BLaER1 treated with 17β-estradiol and CSF1 and Interleukin-3, amounts not matched to agents 10 nM and 100 nM (cell line): ENCODE measurements at regions not wholly inside any gene's neighbourhood (a gene's known extent, or its start where the extent isn't known, plus 50 kb on each side); places are given as distances from the start of the nearest gene placed in this dataset.
A peak's percentile ranks its signal among the peaks of the same experiment; 100 is the strongest.

Source experiments
- H3K27ac ChIP-seq, 11 experiments: shearing (Covaris generic); formaldehyde crosslinking; 2 replicates each; pipeline ENCODE4 v1.8.1; 2022
- H3K27me3 ChIP-seq, 11 experiments: shearing (Covaris generic); formaldehyde crosslinking; 2 replicates each; pipeline ENCODE4 v1.8.1; 2022
- H3K36me3 ChIP-seq, 11 experiments: shearing (Covaris generic); formaldehyde crosslinking; 2 replicates each; pipeline ENCODE4 v1.8.1; 2022
- H3K4me1 ChIP-seq, 10 experiments: shearing (Covaris generic); formaldehyde crosslinking; 2 replicates each; pipeline ENCODE4 v1.8.1; 2022
- H3K4me2 ChIP-seq, 11 experiments: shearing (Covaris generic); formaldehyde crosslinking; 2 replicates each; pipeline ENCODE4 v1.8.1; 2022
- H3K4me3 ChIP-seq, 10 experiments: shearing (Covaris generic); formaldehyde crosslinking; 2 replicates each; pipeline ENCODE4 v1.8.1; 2022
- H3K9ac ChIP-seq, 11 experiments: shearing (Covaris generic); formaldehyde crosslinking; 2 replicates each; pipeline ENCODE4 v1.8.1; 2022
- H3K9me3 ChIP-seq, 11 experiments: shearing (Covaris generic); formaldehyde crosslinking; replicated peaks in 1 of 11; 2 replicates each; pipeline ENCODE4 v1.8.1; 2022
- H4K20me1 ChIP-seq, 11 experiments: shearing (Covaris generic); formaldehyde crosslinking; 2 replicates each; pipeline ENCODE4 v1.8.1; 2022
- Cebpa-rat ChIP-seq, 11 experiments: shearing (Covaris generic); IDR thresholded peaks; 2 replicates each; pipeline ENCODE4 v1.8.1; 2022

DNA sequence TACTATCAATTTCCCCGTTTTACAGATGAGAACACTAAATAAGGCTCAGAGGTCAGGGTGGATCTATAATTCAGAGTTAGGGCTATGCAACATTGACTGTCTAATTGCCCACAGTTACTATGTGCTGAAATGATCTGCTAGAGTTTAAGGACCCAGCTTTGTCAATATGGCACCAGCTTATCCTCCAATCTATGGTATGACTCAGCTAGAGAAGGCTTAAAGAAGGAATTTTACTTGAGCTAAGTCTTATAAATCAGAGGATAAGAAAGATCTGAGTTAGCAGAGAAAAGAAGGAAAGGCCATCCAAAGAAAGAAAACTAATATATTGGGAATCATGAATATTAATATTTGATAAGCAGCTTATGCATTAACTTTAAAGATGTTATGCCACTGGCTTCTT, 78.1 kb downstream of the ASB9 start:
- H3K9ac ChIP-seq = no peak overlapping the region
- H3K4me2 ChIP-seq = no peak overlapping the region
- no peaks in the 10 kb centered on the region for H3K4me1 ChIP-seq
- no peak overlapping the region for H3K27ac ChIP-seq
- no peak for TF ChIP-seq Cebpa-rat (IDR thresholded peaks at IDR 0.05)
- peaks cover 87 to 95% (median 92%) of the 10 kb centered on the region in 11 experiments for H3K27me3 ChIP-seq
- H4K20me1 ChIP-seq = 0 out of 22 replicates have a peak, but pooled peaks cover 0 to 4% (median 0%) of the 10 kb centered on the region in 11 experiments
- no peaks in the 10 kb centered on the region for H3K36me3 ChIP-seq
- H3K9me3 ChIP-seq = no peaks in the 10 kb centered on the region
- no peak overlapping the region for H3K4me3 ChIP-seq

DNA sequence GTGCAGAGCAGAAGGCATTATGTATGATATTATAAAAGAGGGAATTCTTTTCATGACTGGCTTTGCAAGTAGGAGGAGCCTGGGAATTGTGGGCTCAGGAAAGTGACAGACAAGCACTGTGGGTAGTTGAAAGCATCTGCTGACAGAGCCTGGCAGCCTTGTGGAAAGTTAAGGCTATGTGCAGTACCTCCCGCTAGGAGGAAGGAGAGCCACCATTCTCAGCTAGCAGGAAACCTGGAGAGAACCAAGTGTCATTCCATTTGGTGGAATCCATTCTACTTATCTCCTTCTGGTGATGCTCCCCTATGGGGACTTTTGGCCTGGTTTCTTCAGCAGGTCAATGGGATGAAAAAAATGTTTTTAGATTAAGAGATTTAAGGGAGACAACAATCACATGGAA, 81.8 kb downstream of the ASB9 start:
- TF ChIP-seq Cebpa-rat (IDR thresholded peaks at IDR 0.05) = no peak
- no peaks in the 10 kb centered on the region for H3K4me1 ChIP-seq

DNA sequence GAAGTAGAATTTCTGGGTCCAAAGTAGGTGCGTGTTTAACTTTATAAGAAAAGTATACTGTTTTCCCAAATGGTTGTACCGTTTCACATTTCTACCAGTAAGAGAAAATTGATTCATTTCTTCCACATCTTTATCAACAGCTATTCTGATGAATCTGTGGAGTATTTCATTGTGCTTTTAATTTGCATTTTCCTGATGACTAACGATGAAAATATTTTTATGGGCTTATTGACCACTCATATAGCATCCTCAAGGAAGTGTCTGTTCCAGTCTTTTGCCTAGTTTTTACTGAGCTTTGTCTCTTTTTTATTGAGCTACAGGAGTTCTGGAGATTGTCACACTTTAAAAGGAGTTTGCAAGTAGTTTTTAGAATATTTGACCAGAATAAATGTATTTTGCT, 92.6 kb downstream of the ASB9 start:
- H4K20me1 ChIP-seq = peaks cover 0 to 3% (median 0%) of the 10 kb centered on the region in 11 experiments; a peak in 2 of 22 replicates
- TF ChIP-seq Cebpa-rat (IDR thresholded peaks at IDR 0.05) = no peak
- H3K9ac ChIP-seq = no peak overlapping the region
- no peak overlapping the region for H3K27ac ChIP-seq
- no peaks in the 10 kb centered on the region for H3K4me1 ChIP-seq
- no peaks in the 10 kb centered on the region for H3K36me3 ChIP-seq
- H3K27me3 ChIP-seq = peaks cover 85 to 99% (median 96%) of the 10 kb centered on the region in 11 experiments
- H3K4me3 ChIP-seq = no peak overlapping the region
- peaks cover 0 to 4% (median 0%) of the 10 kb centered on the region in 11 experiments; a peak in 1 of 22 replicates for H3K9me3 ChIP-seq
- H3K4me2 ChIP-seq = no peak overlapping the region

More for the DNA sequence above, 81.8 kb downstream of the ASB9 start:
- Histone ChIP-seq H3K4me2 (no peak overlapping the region), H3K9me3 (no peaks in the 10 kb centered on the region), H3K4me3 (no peak overlapping the region), H3K9ac (no peak overlapping the region), H3K27ac (no peak overlapping the region), H4K20me1 (0 out of 22 replicates have a peak, but pooled peaks cover 0 to 4% (median 0%) of the 10 kb centered on the region in 11 experiments), H3K27me3 (peaks cover 90 to 99% (median 97%) of the 10 kb centered on the region in 11 experiments), H3K36me3 (no peaks in the 10 kb centered on the region)

DNA sequence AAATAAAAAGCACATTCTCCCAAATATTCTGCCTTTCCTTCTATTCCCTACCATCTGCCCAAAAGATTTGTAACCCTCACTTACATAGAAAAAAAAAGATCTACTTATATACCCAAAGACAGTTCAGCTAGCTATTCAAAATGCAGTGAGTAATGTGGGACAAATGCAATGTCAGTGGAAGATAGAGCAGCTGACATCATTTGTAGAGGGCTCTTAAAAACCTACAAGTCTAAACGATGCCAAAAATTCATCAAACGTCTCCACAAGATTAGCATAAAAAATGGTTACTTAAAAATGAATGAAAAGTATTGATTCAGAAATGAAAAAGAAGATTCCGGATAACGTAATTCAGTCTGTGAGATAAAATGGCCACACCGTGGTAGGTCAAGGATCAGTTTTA, 96.5 kb downstream of the ASB9 start:
- H3K27ac ChIP-seq = no peak overlapping the region
- no peak for TF ChIP-seq Cebpa-rat (IDR thresholded peaks at IDR 0.05)

DNA sequence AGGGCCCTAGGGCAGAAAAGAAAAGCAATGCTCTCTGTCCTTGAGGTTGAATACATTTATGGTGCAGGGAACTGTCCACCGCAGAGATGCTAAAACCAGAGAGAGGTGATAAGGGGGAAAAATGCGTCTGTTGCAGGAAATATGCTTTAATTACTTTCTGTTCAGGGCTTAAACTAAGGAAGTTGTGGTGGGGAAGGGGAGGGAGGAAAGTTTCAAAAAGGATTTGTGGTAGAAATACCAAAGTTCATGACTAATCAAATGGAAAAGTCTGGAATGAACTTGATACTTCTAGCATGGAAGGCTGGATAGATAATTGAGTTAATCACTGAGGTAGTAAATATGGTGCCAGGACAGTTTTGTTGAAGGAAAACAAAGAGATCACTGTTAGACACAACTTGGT, 99.0 kb downstream of the ASB9 start:
- H3K4me1 ChIP-seq = peaks cover 0 to 11% (median 0%) of the 10 kb centered on the region in 10 experiments; a peak in 4 of 20 replicates
- H3K9ac ChIP-seq = no peak overlapping the region
- H3K4me3 ChIP-seq = no peak overlapping the region
- no peak overlapping the region for H3K27ac ChIP-seq
- H3K4me2 ChIP-seq = peak overlapping the region in 7 of 11 experiments; percentile 2 to 53 (median 33); a peak in 8 of 22 replicates
- peaks cover 99 to 100% (median 100%) of the 10 kb centered on the region in 11 experiments for H3K27me3 ChIP-seq
- peaks cover 0 to 26% (median 9%) of the 10 kb centered on the region in 11 experiments; a peak in 8 of 22 replicates for H3K9me3 ChIP-seq
- H3K36me3 ChIP-seq = no peaks in the 10 kb centered on the region
- TF ChIP-seq Cebpa-rat (IDR thresholded peaks at IDR 0.05) = no peak
- H4K20me1 ChIP-seq = peaks cover 0 to 3% (median 0%) of the 10 kb centered on the region in 11 experiments; a peak in 1 of 22 replicates

More for the DNA sequence above, 96.5 kb downstream of the ASB9 start:
- no peak overlapping the region for H3K4me3 ChIP-seq
- no peaks in the 10 kb centered on the region for H3K36me3 ChIP-seq
- peaks cover 98 to 100% (median 100%) of the 10 kb centered on the region in 11 experiments for H3K27me3 ChIP-seq
- no peak overlapping the region for H3K9ac ChIP-seq
- H3K4me2 ChIP-seq = no peak overlapping the region
- peaks cover 0 to 3% (median 0%) of the 10 kb centered on the region in 11 experiments; a peak in 1 of 22 replicates for H4K20me1 ChIP-seq
- H3K4me1 ChIP-seq = peaks cover 0 to 11% (median 0%) of the 10 kb centered on the region in 10 experiments; a peak in 4 of 20 replicates
- H3K9me3 ChIP-seq = peaks cover 0 to 7% (median 0%) of the 10 kb centered on the region in 11 experiments; a peak in 3 of 22 replicates

DNA sequence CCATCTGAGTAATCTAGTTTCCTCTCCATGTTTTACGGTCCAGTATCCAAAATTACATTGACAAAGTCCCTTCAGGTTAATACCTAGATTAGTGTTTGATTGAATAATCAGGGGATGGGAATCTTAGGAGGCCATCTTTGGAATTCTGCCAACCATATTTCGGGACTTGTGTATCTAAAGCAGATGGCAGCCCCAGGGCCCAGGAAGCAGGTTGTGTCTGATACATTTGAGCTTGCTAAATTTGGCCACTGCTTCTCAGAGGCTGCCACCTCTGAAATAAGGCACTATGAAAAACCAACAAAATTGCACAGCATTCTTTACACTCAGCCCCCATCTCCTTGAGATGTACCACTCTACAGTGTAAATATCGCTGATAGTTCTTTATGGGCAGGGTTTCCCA, 102.1 kb downstream of the ASB9 start:
- Histone ChIP-seq H3K36me3 (no peaks in the 10 kb centered on the region), H3K27ac (no peak overlapping the region), H3K4me3 (no peak overlapping the region), H4K20me1 (no peaks in the 10 kb centered on the region; a peak in 1 of 22 replicates), H3K4me1 (peaks cover 0 to 11% (median 0%) of the 10 kb centered on the region in 10 experiments; a peak in 4 of 20 replicates), H3K9me3 (peaks cover 0 to 31% (median 9%) of the 10 kb centered on the region in 11 experiments; a peak in 8 of 22 replicates), H3K27me3 (peaks cover 95 to 100% (median 100%) of the 10 kb centered on the region in 11 experiments), H3K4me2 (no peak overlapping the region), H3K9ac (no peak overlapping the region)
- no peak for TF ChIP-seq Cebpa-rat (IDR thresholded peaks at IDR 0.05)

DNA sequence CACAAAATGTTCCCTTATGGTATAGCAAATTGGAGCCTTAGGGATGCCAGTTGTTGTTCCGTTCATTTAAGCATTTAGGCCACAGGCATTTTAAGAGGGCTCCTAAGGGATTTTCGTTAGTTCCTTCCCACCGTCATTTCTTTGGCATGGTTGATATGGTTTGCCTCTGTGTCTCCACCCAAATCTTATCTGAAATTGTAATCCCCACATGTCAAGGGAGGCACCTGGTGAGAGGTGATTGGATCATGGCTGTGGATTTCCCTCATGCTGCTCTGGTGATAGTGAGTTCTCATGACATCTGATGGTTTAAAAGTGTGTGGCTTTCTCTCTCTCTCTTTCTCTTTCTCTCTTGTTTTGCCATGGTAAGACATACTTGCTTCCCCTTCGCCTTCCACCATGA, 104.1 kb downstream of the ASB9 start:
- Histone ChIP-seq H3K9ac (no peak overlapping the region), H4K20me1 (peaks cover 0 to 4% (median 0%) of the 10 kb centered on the region in 11 experiments; a peak in 1 of 22 replicates), H3K4me3 (no peak overlapping the region), H3K27ac (no peak overlapping the region), H3K9me3 (peaks cover 0 to 31% (median 9%) of the 10 kb centered on the region in 11 experiments; a peak in 8 of 22 replicates), H3K27me3 (peaks cover 95 to 100% (median 100%) of the 10 kb centered on the region in 11 experiments), H3K4me1 (peaks cover 0 to 15% (median 0%) of the 10 kb centered on the region in 10 experiments; a peak in 5 of 20 replicates), H3K36me3 (no peaks in the 10 kb centered on the region), H3K4me2 (no peak overlapping the region)
- TF ChIP-seq Cebpa-rat (IDR thresholded peaks at IDR 0.05) = no peak

DNA sequence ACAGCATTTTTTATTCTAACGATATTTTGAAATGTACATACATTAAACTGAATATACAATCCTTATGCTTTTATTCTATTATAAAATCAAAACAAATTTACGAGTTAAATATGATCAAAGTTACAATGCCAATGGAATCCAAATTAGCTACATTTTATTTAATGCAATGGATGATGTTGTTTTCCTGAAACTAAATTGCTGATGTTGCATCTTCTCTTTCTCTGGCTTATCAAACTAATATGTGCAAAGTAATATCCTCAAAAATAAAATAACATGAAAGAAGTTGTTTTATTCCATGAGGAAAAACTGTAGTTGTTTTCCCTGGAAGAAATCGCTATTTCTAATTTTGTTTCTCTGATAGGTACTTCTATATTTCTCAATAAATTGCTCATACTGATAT, 106.8 kb downstream of the ASB9 start:
- TF ChIP-seq Cebpa-rat (IDR thresholded peaks at IDR 0.05) = no peak
- no peak overlapping the region for H3K4me2 ChIP-seq

DNA sequence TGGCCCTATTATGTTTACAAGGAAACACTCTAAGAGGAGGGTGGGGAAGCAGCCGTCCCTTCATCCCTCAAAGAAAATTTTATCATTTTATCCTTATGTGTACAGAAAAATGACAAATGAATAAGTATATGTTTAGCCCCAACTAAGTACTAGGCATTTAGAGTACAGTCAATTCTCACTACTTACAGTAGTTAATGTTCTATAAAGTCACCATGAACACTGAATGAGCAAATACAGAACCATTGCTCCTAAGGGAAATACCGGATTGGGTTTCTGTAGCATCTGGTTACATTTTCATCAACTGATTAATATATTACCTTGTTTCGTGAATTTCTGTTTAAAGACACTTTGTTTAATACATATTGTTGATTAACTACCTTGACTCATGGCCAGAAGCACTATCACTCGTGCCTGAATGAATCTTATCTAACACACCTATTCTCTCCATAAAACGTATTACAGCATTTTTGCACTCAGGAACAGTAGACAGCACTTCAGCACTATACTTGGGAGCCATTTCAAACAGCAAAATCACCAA, 109.3 kb downstream of the ASB9 start:
- Histone ChIP-seq H4K20me1 (peaks cover 0 to 6% (median 0%) of the 10 kb centered on the region in 11 experiments; a peak in 1 of 22 replicates), H3K27ac (no peak overlapping the region), H3K4me3 (no peak overlapping the region), H3K4me2 (no peak overlapping the region), H3K4me1 (peaks cover 0 to 11% (median 0%) of the 10 kb centered on the region in 10 experiments; a peak in 5 of 20 replicates), H3K27me3 (peaks cover 91 to 100% (median 99%) of the 10 kb centered on the region in 11 experiments), H3K36me3 (no peaks in the 10 kb centered on the region), H3K9me3 (peaks cover 0 to 11% (median 0%) of the 10 kb centered on the region in 11 experiments; a peak in 2 of 22 replicates), H3K9ac (no peak overlapping the region)
- TF ChIP-seq Cebpa-rat (IDR thresholded peaks at IDR 0.05) = no peak

More for the DNA sequence above, 106.8 kb downstream of the ASB9 start:
- Histone ChIP-seq H3K27me3 (peaks cover 92 to 100% (median 99%) of the 10 kb centered on the region in 11 experiments), H3K27ac (no peak overlapping the region), H3K36me3 (no peaks in the 10 kb centered on the region), H3K9ac (no peak overlapping the region), H3K4me1 (peaks cover 0 to 11% (median 0%) of the 10 kb centered on the region in 10 experiments; a peak in 4 of 20 replicates), H4K20me1 (peaks cover 0 to 4% (median 0%) of the 10 kb centered on the region in 11 experiments; a peak in 1 of 22 replicates), H3K4me3 (no peak overlapping the region), H3K9me3 (peaks cover 0 to 27% (median 9%) of the 10 kb centered on the region in 11 experiments; a peak in 8 of 22 replicates)
